ENCODE measurements at regions not wholly inside any gene's neighbourhood (a gene's known extent, or its start where the extent isn't known, plus 50 kb on each side); places are given as distances from the start of the nearest gene placed in this dataset.

DNA sequence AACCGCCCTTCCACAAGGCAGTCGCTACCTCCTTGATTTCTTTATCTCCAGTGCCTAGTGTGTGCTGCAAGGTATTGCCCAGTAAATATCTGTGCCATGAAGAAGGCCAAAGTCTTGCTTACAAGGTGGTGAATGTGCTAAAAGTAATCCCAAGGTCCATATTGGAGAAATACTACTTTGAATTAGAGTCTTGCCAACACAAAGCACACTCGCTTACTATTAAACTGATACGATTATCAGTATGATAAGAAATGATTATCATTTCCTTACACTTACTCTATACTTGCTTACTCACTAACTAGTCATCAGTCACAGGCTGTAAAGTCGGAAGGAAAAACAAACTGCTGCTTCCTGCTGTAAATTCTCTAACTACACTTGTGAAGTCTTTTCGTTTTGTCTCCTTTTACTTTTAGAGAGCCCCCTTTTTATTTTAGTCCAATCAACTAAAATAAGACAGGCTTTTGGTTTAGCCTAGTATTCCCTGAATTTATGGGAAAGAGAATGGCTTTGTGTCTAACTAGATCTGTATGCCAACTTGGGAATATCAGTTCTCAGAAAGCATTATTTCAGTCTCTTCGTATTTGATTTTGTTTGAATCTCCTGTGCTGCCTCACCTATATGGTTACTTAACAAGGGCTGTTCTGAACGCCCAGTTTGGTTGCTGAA, 107.1 kb upstream of the TSC22D2 start:
- TF ChIP-seq EZH2phosphoT487 (IDR thresholded peaks at IDR 0.05; ENCODE audit: low read length) = no peak
- no peak for TF ChIP-seq EZH2 (optimal IDR thresholded peaks at IDR 0.05; ENCODE audit: low read depth, low read length)
